BE2C (cell line): ENCODE measurements at regions not wholly inside any gene's neighbourhood (a gene's known extent, or its start where the extent isn't known, plus 50 kb on each side); places are given as distances from the start of the nearest gene placed in this dataset.

Source experiments
- DNase-seq: peaks from one replicate; pipeline ENCODE4 v3.0.0-alpha.2; 2020
- H3K27me3 ChIP-seq: fragments of 250-450 bp; sonication (Bioruptor Pico); 2 replicates; pipeline ENCODE4 v1.5.1; 2020; ENCODE audit warnings: mild to moderate bottlenecking
- H3K36me3 ChIP-seq: fragments of 250-450 bp; sonication (Bioruptor Pico); 2 replicates; pipeline ENCODE4 v1.5.1; 2020; ENCODE audit warnings: mild to moderate bottlenecking
- H3K4me1 ChIP-seq: fragments of 250-450 bp; sonication (Bioruptor Pico); 2 replicates; pipeline ENCODE4 v1.5.1; 2020
- H3K4me3 ChIP-seq: 2 replicates; pipeline ENCODE4 v1.5.1; 2011; ENCODE audit warnings: low read depth, low read length
- H3K9me3 ChIP-seq: fragments of 250-450 bp; sonication (Bioruptor Pico); 2 replicates; pipeline ENCODE4 v1.5.1; 2020
- CTCF ChIP-seq: IDR thresholded peaks from 2 replicates; pipeline ENCODE4 v1.5.1; 2012; ENCODE audit warnings: mild to moderate bottlenecking, low read depth, low read length

GRCh38 chr18:24674200-24674599, 213.8 kb downstream of the HRH4 start:
- no peaks in the 10 kb centered on the region for H3K4me1 ChIP-seq
- H3K36me3 ChIP-seq: no peaks in the 10 kb centered on the region
- H3K27me3 ChIP-seq: no peaks in the 10 kb centered on the region
- no peaks in the 10 kb centered on the region for H3K9me3 ChIP-seq
- TF ChIP-seq CTCF: no peak
- H3K4me3 ChIP-seq: no peak overlapping the region
- no peak for DNase-seq

- no peak for DNase-seq
- H3K36me3 ChIP-seq: no peaks in the 10 kb centered on the region
- H3K27me3 ChIP-seq: no peaks in the 10 kb centered on the region
- no peaks in the 10 kb centered on the region for H3K9me3 ChIP-seq
- H3K4me3 ChIP-seq: no peak overlapping the region
- no peaks in the 10 kb centered on the region for H3K4me1 ChIP-seq
- TF ChIP-seq CTCF: no peak
Measured at GRCh38 chr18:24674605-24675004, 214.2 kb downstream of the HRH4 start.

GRCh38 chr18:24677011-24677410, 216.6 kb downstream of the HRH4 start:
- Histone ChIP-seq H3K9me3 (no peaks in the 10 kb centered on the region), H3K4me3 (no peak overlapping the region), H3K36me3 (no peaks in the 10 kb centered on the region), H3K27me3 (no peaks in the 10 kb centered on the region), H3K4me1 (no peaks in the 10 kb centered on the region)
- TF ChIP-seq CTCF: no peak
- DNase-seq: no peak

- Histone ChIP-seq H3K36me3 (no peaks in the 10 kb centered on the region), H3K4me1 (no peaks in the 10 kb centered on the region), H3K9me3 (no peaks in the 10 kb centered on the region), H3K27me3 (no peaks in the 10 kb centered on the region), H3K4me3 (no peak overlapping the region)
- DNase-seq: no peak
- no peak for TF ChIP-seq CTCF
Measured at GRCh38 chr18:24678107-24678506, 217.7 kb downstream of the HRH4 start.

GRCh38 chr18:24678626-24679025, 218.2 kb downstream of the HRH4 start:
- TF ChIP-seq CTCF: no peak
- no peaks in the 10 kb centered on the region for H3K27me3 ChIP-seq
- no peaks in the 10 kb centered on the region for H3K9me3 ChIP-seq

GRCh38 chr18:24679062-24679461, 218.6 kb downstream of the HRH4 start:
- DNase-seq: no peak
- no peak for TF ChIP-seq CTCF
- no peaks in the 10 kb centered on the region for H3K27me3 ChIP-seq
- H3K9me3 ChIP-seq: no peaks in the 10 kb centered on the region
- no peaks in the 10 kb centered on the region for H3K4me1 ChIP-seq
- no peaks in the 10 kb centered on the region for H3K36me3 ChIP-seq
- H3K4me3 ChIP-seq: no peak overlapping the region

More at GRCh38 chr18:24678626-24679025, 218.2 kb downstream of the HRH4 start:
- no peak for DNase-seq
- Histone ChIP-seq H3K36me3 (no peaks in the 10 kb centered on the region), H3K4me1 (no peaks in the 10 kb centered on the region), H3K4me3 (no peak overlapping the region)
